ENCODE measurements at regions not wholly inside any gene's neighbourhood (a gene's known extent, or its start where the extent isn't known, plus 50 kb on each side); places are given as distances from the start of the nearest gene placed in this dataset.

- no peaks in the 10 kb centered on the region for H3K9me3 ChIP-seq (ENCODE audit: low read length)
- no peaks in the 10 kb centered on the region for H3K9me2 ChIP-seq (replicated peaks; ENCODE audit: insufficient read depth, low read length)
- H2AFZ ChIP-seq (ENCODE audit: low read length), result no peak overlapping the region
- H3K4me3 ChIP-seq (ENCODE audit: low read length), result no peak overlapping the region
- no peaks in the 10 kb centered on the region for H3K36me3 ChIP-seq (ENCODE audit: insufficient read depth, low read length)
- H3K27ac ChIP-seq (ENCODE audit: low read length), result no peak overlapping the region
- H3K9ac ChIP-seq (ENCODE audit: low read length), result no peak overlapping the region
- H3K79me2 ChIP-seq (ENCODE audit: low read length), result no peaks in the 10 kb centered on the region
- H3K4me1 ChIP-seq (ENCODE audit: low read length), result peaks cover 22% of the 10 kb centered on the region
- H4K20me1 ChIP-seq (ENCODE audit: insufficient read depth, low read depth, low read length), result no peaks in the 10 kb centered on the region
- H3K27me3 ChIP-seq (ENCODE audit: low read length), result no peaks in the 10 kb centered on the region
- DNase-seq, result no peak
- H3K4me2 ChIP-seq (ENCODE audit: low read depth, low read length, poor library complexity, severe bottlenecking), result no peak overlapping the region
These were observed 96.5 kb upstream of the PIAS1 start for GRCh38 chr15:67957435-67958132.

GRCh38 chr15:67967871-67968431, 86.2 kb upstream of the PIAS1 start:
- Histone ChIP-seq H3K9ac (ENCODE audit: low read length) (peak overlapping the region; percentile 77), H2AFZ (ENCODE audit: low read length) (peak overlapping the region; percentile 88), H3K4me2 (ENCODE audit: low read depth, low read length, poor library complexity, severe bottlenecking) (peak overlapping the region; percentile 84), H3K27ac (ENCODE audit: low read length) (peak overlapping the region; percentile 43; the same call in 1 of the 2 replicates), H3K9me3 (ENCODE audit: low read length) (no peaks in the 10 kb centered on the region), H3K27me3 (ENCODE audit: low read length) (no peaks in the 10 kb centered on the region), H3K9me2 (replicated peaks; ENCODE audit: insufficient read depth, low read length) (no peaks in the 10 kb centered on the region), H3K4me1 (ENCODE audit: low read length) (peaks cover 25% of the 10 kb centered on the region), H4K20me1 (ENCODE audit: insufficient read depth, low read depth, low read length) (no peaks in the 10 kb centered on the region), H3K36me3 (ENCODE audit: insufficient read depth, low read length) (no peaks in the 10 kb centered on the region), H3K79me2 (ENCODE audit: low read length) (no peaks in the 10 kb centered on the region), H3K4me3 (ENCODE audit: low read length) (peak overlapping the region; percentile 72)
- peak; percentile 88 for DNase-seq

GRCh38 chr15:67968564-67968963, 85.6 kb upstream of the PIAS1 start:
- Histone ChIP-seq H3K36me3 (ENCODE audit: insufficient read depth, low read length) (no peaks in the 10 kb centered on the region), H3K27me3 (ENCODE audit: low read length) (no peaks in the 10 kb centered on the region), H3K4me2 (ENCODE audit: low read depth, low read length, poor library complexity, severe bottlenecking) (peak overlapping the region; percentile 84), H2AFZ (ENCODE audit: low read length) (peak overlapping the region; percentile 88), H3K79me2 (ENCODE audit: low read length) (no peaks in the 10 kb centered on the region), H3K9me2 (replicated peaks; ENCODE audit: insufficient read depth, low read length) (no peaks in the 10 kb centered on the region), H3K4me3 (ENCODE audit: low read length) (peak overlapping the region; percentile 72), H3K9ac (ENCODE audit: low read length) (peak overlapping the region; percentile 77), H4K20me1 (ENCODE audit: insufficient read depth, low read depth, low read length) (no peaks in the 10 kb centered on the region), H3K27ac (ENCODE audit: low read length) (no peak overlapping the region; the same call in 1 of the 2 replicates), H3K9me3 (ENCODE audit: low read length) (no peaks in the 10 kb centered on the region), H3K4me1 (ENCODE audit: low read length) (peaks cover 25% of the 10 kb centered on the region)
- DNase-seq, result no peak

DNA sequence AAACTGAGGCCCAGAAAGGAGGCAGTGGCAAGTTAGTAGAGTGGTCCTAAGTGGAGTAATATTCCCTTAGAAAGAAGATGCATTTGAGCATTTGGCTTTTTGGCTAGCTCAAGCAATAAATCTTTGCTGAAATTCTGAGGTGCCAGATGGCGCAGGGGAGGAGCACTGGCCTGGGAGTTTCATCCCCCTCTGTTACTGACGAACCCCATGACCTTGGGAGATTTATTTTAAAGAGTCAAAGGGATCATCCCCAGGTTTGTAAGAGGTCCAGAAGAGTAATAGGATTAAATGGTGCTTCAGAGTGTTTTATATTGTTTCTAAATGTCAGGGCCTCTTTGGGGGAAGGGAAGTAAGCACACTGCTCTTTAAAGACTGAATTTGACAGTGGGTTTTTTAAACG, 85.1 kb upstream of the PIAS1 start:
- no peak overlapping the region for H2AFZ ChIP-seq (ENCODE audit: low read length)
- H3K4me1 ChIP-seq (ENCODE audit: low read length), result peaks cover 25% of the 10 kb centered on the region
- DNase-seq, result no peak
- peak overlapping the region; percentile 77; the same call in 1 of the 2 replicates for H3K9ac ChIP-seq (ENCODE audit: low read length)
- no peaks in the 10 kb centered on the region for H3K9me2 ChIP-seq (replicated peaks; ENCODE audit: insufficient read depth, low read length)
- H3K27me3 ChIP-seq (ENCODE audit: low read length), result no peaks in the 10 kb centered on the region
- no peaks in the 10 kb centered on the region for H4K20me1 ChIP-seq (ENCODE audit: insufficient read depth, low read depth, low read length)
- H3K9me3 ChIP-seq (ENCODE audit: low read length), result no peaks in the 10 kb centered on the region
- H3K4me3 ChIP-seq (ENCODE audit: low read length), result peak overlapping the region; percentile 72
- no peaks in the 10 kb centered on the region for H3K36me3 ChIP-seq (ENCODE audit: insufficient read depth, low read length)
- H3K79me2 ChIP-seq (ENCODE audit: low read length), result no peaks in the 10 kb centered on the region
- H3K4me2 ChIP-seq (ENCODE audit: low read depth, low read length, poor library complexity, severe bottlenecking), result peak overlapping the region; percentile 84
- H3K27ac ChIP-seq (ENCODE audit: low read length), result no peak overlapping the region

GRCh38 chr15:67969892-67970291, 84.2 kb upstream of the PIAS1 start:
- Histone ChIP-seq H3K9ac (ENCODE audit: low read length) (no peak overlapping the region), H3K27ac (ENCODE audit: low read length) (no peak overlapping the region), H3K9me3 (ENCODE audit: low read length) (no peaks in the 10 kb centered on the region), H3K79me2 (ENCODE audit: low read length) (no peaks in the 10 kb centered on the region), H3K4me1 (ENCODE audit: low read length) (peaks cover 25% of the 10 kb centered on the region), H3K4me2 (ENCODE audit: low read depth, low read length, poor library complexity, severe bottlenecking) (no peak overlapping the region), H3K36me3 (ENCODE audit: insufficient read depth, low read length) (no peaks in the 10 kb centered on the region), H4K20me1 (ENCODE audit: insufficient read depth, low read depth, low read length) (no peaks in the 10 kb centered on the region), H3K4me3 (ENCODE audit: low read length) (no peak overlapping the region), H2AFZ (ENCODE audit: low read length) (no peak overlapping the region), H3K9me2 (replicated peaks; ENCODE audit: insufficient read depth, low read length) (no peaks in the 10 kb centered on the region), H3K27me3 (ENCODE audit: low read length) (no peaks in the 10 kb centered on the region)
- no peak for DNase-seq

DNA sequence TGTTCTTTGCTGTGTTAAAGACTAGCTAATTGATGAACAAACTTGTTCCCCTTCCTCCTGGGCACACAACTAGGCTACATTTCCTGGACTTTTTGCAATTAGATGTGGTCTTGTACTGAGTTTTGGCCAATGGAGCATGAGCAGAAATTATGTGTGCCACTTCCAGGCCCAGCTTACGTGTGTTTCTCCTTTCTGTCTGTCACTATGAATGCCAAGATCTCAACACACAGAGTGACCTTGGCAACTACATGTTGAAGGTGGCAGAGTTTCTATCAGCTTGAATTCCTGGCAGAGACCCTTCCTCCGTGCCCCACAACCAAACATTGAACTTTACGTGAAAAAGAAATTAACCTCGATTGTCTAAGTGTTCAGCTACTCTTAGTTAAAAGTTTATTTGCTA, 81.7 kb upstream of the PIAS1 start:
- Histone ChIP-seq H3K27me3 (ENCODE audit: low read length) (no peaks in the 10 kb centered on the region), H3K9me2 (replicated peaks; ENCODE audit: insufficient read depth, low read length) (no peaks in the 10 kb centered on the region), H3K9ac (ENCODE audit: low read length) (no peak overlapping the region), H3K36me3 (ENCODE audit: insufficient read depth, low read length) (no peaks in the 10 kb centered on the region), H2AFZ (ENCODE audit: low read length) (no peak overlapping the region), H3K4me3 (ENCODE audit: low read length) (no peak overlapping the region), H3K79me2 (ENCODE audit: low read length) (no peaks in the 10 kb centered on the region), H3K4me2 (ENCODE audit: low read depth, low read length, poor library complexity, severe bottlenecking) (no peak overlapping the region), H4K20me1 (ENCODE audit: insufficient read depth, low read depth, low read length) (no peaks in the 10 kb centered on the region), H3K9me3 (ENCODE audit: low read length) (no peaks in the 10 kb centered on the region), H3K4me1 (ENCODE audit: low read length) (peaks cover 33% of the 10 kb centered on the region), H3K27ac (ENCODE audit: low read length) (no peak overlapping the region)
- no peak for DNase-seq

DNA sequence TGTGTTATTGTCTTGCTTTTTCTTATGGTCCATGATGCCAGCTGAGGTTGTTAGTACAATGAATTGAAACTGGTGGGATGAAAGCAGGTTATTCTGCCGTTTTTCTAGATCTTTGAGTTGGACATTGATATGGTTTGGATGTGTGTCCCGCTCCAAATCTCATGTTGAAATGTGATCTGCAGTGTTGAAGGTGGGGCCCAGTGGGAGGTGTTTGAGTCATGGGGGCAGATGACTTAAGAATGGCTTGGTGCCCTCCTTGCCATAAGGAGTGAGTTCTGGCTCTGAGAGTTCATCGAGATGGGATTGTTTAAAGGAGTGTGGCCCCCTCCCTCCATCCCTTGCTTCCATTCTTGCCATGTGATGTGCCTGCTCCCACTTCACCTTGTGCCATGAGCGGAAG, 80.3 kb upstream of the PIAS1 start:
- no peaks in the 10 kb centered on the region for H3K79me2 ChIP-seq (ENCODE audit: low read length)
- peaks cover 18% of the 10 kb centered on the region for H3K4me1 ChIP-seq (ENCODE audit: low read length)
- no peaks in the 10 kb centered on the region for H3K9me2 ChIP-seq (replicated peaks; ENCODE audit: insufficient read depth, low read length)
- no peak for DNase-seq
- H3K4me2 ChIP-seq (ENCODE audit: low read depth, low read length, poor library complexity, severe bottlenecking), result no peak overlapping the region
- H2AFZ ChIP-seq (ENCODE audit: low read length), result no peak overlapping the region
- H3K27ac ChIP-seq (ENCODE audit: low read length), result no peak overlapping the region
- no peak overlapping the region for H3K4me3 ChIP-seq (ENCODE audit: low read length)
- H4K20me1 ChIP-seq (ENCODE audit: insufficient read depth, low read depth, low read length), result no peaks in the 10 kb centered on the region
- no peaks in the 10 kb centered on the region for H3K9me3 ChIP-seq (ENCODE audit: low read length)
- no peak overlapping the region for H3K9ac ChIP-seq (ENCODE audit: low read length)
- no peaks in the 10 kb centered on the region for H3K36me3 ChIP-seq (ENCODE audit: insufficient read depth, low read length)
- H3K27me3 ChIP-seq (ENCODE audit: low read length), result no peaks in the 10 kb centered on the region

GRCh38 chr15:67976506-67977073, 77.5 kb upstream of the PIAS1 start:
- peaks cover 10% of the 10 kb centered on the region for H3K4me1 ChIP-seq (ENCODE audit: low read length)
- H3K36me3 ChIP-seq (ENCODE audit: insufficient read depth, low read length), result no peaks in the 10 kb centered on the region
- H3K27me3 ChIP-seq (ENCODE audit: low read length), result no peaks in the 10 kb centered on the region
- H3K9me2 ChIP-seq (replicated peaks; ENCODE audit: insufficient read depth, low read length), result no peaks in the 10 kb centered on the region
- H3K27ac ChIP-seq (ENCODE audit: low read length), result no peak overlapping the region
- no peaks in the 10 kb centered on the region for H3K9me3 ChIP-seq (ENCODE audit: low read length)
- H3K4me3 ChIP-seq (ENCODE audit: low read length), result no peak overlapping the region
- peak overlapping the region; percentile 24 for H3K4me2 ChIP-seq (ENCODE audit: low read depth, low read length, poor library complexity, severe bottlenecking)
- H3K9ac ChIP-seq (ENCODE audit: low read length), result no peak overlapping the region
- no peak for DNase-seq
- no peaks in the 10 kb centered on the region for H3K79me2 ChIP-seq (ENCODE audit: low read length)
- no peaks in the 10 kb centered on the region for H4K20me1 ChIP-seq (ENCODE audit: insufficient read depth, low read depth, low read length)
- H2AFZ ChIP-seq (ENCODE audit: low read length), result no peak overlapping the region
